HG03097 (cell line): ENCODE measurements at regions not wholly inside any gene's neighbourhood (a gene's known extent, or its start where the extent isn't known, plus 50 kb on each side); places are given as distances from the start of the nearest gene placed in this dataset.
"Not testable (repeated sequence)": the region's sequence is repeated elsewhere in the genome, so short reads cannot be mapped to it uniquely, and the experiment has no call there.

Experiments used
- ATAC-seq: cut with Tn5 transposase; IDR thresholded peaks from one replicate; pipeline ENCODE4 v1.9.1; 2021; ENCODE audit not compliant: unreplicated experiment, low FRiP score

DNA sequence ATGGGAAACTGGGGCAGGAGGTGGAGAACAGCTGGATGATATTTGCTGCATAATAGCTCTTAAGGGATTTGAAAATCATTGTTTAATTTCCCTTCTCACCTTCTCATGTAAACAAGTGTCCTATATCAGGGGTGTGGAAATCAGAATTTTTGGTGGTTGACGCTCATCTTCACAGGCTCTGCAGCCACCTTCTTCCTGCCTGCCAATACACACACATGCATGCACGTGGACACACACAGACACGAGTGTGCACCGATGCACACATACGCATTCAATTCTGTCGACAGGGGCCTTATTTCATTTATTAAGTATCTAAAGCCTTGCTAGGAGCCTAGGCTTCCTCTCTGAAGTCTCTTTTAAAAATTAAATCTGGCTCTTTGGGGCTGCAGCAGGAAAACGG lies 349.4 kb upstream of the NCAM1 start:
- ATAC-seq: no peak

DNA sequence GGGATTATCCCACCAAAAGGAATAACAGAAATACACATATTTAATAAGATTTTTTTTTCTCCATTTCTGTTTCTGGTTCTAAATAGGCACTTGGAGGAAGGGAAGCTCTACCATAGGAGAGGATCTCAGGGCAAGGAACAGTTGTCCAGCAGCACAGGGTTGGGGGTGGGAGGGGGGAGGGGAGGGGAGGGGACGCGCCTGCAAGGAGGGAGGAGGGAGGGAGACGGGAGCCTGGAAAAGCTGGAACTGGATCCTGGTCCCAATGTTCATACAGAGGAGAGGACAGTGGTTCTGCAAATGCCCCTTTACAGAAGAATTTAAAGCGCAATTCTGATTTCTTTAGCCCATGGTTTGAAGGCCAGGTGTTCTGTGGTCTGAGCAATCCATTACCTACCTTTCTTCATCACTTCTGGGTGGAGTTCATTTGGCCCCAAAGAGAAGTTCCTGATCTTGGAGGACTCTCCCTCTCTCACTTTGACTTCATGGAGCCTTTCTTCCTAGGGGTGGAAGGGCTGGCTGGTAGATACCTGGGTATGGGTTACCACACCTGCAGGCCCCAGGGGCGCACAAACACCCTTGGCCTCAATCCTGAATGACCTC lies 348.9 kb upstream of the NCAM1 start:
- ATAC-seq: no peak

DNA sequence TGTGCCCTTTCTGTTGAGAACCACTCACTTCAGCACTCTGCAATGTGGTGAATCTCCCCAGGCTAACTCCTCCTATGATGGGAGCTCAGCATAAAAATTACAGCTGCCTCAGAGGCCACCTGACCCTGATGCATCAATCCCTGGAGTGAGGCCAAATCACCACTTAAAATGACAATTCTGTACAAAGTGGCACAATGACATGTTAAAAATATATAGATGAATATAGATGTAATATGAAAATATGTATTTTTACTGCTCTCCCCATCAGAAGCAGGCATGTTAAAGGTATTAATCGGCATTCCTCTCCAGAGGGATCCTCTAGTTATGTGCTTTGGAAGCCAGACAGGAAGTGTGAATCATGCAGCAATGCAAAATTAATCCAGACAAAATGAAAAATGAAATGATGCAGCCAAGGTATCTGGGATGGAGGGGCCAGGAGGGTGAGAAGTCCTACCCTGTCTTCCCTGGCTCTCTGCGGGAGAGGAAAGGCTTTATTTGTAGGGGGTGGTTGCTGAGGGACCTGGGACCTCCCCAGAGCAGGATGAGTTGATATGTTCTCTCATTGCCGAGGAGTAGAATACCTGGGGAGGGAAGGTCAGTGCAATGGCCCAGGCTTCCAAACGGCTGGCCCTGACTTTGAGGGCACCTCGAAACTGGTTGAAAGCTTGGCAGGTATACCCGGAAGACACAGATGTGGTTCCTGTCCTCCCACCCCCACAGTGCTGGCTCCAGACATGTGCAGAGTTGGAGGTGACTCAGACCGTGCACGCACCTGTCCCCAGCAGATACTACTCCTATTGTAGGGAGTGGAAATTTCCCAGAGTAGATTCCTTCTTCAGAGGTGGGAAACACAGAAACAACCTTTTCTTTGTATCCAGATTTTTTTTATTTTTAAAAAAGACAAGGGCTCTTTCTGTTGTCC lies 347.9 kb upstream of the NCAM1 start:
- ATAC-seq: no peak

DNA sequence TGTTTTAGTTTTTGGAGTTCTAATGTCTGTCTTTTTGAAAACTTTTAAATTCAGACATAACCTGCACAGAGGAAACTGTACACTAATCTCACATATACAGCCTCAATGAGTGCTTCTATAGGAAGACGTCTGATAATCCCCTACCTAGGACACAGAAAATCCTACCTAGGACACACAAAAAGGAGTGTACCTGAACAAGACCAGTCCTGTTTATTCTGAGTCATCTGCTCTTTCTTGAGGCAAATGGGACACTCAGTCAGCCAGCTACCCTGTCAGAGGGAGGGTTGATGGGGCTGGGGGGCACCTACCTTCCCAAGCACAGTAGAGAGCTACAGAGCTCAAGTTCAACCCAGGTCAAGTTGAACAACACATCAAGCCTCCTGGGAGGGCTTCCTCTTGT lies 346.6 kb upstream of the NCAM1 start:
- ATAC-seq: no peak

DNA sequence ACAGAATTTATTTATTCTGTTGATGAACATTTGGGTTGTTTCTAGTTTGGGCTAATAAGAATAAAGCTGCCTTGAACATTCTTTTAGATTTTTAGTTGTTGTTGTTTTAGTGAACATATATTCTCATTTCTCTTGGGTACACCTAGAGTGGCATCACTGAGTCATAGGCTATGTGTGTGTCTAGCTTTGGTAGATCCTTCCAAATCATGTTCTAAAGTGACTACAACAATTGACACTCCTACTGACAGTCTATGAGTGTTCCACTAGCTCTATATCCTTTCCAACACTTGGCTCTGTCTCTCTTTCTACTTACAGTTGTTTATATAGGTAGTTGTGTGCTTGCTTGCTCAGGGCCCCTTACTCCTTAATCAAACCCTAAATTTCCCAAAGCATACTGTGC lies 346.0 kb upstream of the NCAM1 start:
- no peak for ATAC-seq

DNA sequence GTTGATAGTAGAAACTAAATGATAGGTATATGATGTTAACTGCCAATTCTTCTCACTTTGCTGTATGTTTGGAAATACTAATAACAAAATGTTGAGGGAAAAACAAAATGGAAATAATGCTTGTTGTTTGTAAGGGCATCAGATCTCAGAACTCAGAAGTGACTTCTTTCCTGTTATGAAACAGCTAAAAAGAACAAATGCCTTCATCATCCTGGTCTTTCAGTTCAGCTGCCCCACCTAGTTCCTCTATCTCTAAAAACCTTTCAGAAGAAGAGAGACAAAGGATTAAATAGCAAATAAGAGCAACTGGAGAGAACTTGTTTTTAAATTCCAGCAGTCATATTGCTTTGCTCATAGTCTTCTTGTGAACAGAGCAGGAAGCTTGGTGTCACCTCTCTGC lies 345.3 kb upstream of the NCAM1 start:
- no peak for ATAC-seq

DNA sequence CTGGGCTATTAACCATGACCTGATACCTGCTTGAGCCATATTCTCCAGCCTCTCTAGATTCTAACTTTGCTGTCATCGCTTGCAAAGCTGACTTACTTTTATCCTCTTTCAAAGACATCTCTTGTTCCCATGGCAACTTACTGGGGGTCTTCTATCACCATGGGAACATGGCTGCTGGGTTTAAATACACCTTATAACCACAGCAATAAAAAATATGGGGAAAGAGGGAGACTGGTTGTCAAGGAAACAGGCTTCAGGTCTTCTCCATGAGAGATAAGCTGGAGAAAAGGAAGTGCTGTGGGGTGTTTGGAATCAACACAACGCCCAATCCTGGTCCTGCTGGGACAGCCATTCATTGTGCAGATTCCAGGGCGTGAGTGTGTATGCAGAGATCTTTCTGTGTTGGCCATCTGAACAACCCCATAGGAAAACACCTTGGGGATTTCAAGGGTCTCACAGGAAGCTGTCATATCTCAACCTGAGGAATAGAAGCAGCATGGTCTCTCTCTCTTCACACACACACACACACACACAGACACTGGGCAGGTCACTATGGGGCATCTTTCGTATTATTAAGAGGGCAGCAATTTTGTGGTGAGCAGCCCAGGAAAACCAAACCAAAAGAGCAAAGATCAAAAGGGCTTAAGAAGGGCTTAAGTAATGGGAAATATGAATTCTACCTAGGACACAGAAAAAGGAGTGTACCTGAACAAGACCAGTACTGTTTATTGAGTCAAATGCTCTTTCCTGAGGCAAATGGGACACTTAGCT lies 344.7 kb upstream of the NCAM1 start:
- ATAC-seq: no peak

DNA sequence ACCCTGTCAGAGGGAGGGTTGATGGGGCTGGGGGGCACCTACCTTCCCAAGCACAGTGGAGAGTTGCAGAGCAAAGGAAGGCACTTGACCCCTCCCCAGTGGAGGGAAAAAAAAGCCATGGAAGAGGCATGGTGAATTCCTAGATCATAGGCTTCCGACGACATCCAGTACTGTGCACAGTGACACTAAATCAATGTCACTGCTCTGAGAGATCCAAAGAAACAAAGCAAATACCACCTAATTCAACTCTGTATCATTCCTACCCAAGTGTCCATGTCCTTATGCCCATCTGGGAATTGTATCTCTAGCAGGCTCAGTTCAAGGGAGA lies 344.2 kb upstream of the NCAM1 start:
- ATAC-seq: no peak

DNA sequence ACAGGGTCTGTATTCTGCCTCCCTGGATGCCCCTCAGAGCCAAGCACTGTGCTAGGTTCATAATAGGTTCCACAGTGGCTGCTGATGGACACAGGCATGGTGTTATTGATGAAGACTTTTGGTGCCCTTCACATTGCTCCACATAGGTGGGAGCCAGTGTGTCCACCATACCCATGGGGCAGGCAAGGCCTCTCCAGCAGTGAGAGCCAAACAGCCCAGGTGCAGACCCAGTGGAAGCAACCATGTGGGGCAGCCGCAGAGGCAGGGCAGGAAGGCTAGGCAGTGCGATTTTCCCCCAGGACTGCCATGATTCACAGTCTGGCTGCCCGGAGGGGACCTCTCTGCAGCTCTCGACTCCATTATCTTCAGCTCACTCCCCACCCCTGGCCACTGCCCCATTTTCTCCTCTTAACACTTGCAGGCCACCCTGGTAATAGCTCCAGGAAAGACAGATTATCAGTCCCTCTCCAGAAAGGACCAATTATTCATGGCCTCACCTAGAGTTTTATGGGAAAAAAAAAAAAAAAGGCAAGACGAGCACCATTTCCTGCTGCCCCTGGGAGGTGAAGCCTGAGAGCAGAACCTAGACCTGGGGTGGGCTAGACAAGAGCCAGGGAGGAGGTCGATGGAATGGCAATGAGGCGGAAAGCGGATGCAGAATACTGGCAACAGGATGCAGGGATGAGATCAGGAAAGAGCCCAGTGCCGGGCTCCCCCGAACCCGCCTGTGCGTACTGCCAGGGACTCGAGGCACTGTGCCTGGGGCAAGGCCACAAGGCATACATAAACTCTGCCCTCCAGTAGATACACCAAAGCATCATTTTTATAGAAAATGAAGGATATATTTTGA lies 343.0 kb upstream of the NCAM1 start:
- ATAC-seq: no peak

DNA sequence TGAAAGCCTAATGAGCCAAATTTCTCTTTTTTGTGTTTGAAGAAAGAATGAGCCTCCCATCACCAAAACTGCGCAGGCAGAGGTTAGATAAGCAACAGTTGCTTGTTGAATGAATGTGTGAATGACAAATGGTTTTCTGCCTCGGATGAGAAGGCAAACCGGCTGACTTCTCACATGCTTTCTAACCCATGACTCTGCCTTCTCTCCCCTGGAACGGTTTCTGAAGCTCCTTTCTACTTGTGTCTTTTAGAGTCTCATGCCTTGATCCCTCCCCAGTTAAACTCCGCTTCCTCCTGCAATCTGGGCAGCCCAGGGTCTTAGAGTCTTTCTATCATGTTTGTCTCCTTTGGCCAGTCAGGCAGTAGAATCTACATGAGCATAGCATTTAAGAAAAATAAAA lies 342.1 kb upstream of the NCAM1 start:
- no peak for ATAC-seq

DNA sequence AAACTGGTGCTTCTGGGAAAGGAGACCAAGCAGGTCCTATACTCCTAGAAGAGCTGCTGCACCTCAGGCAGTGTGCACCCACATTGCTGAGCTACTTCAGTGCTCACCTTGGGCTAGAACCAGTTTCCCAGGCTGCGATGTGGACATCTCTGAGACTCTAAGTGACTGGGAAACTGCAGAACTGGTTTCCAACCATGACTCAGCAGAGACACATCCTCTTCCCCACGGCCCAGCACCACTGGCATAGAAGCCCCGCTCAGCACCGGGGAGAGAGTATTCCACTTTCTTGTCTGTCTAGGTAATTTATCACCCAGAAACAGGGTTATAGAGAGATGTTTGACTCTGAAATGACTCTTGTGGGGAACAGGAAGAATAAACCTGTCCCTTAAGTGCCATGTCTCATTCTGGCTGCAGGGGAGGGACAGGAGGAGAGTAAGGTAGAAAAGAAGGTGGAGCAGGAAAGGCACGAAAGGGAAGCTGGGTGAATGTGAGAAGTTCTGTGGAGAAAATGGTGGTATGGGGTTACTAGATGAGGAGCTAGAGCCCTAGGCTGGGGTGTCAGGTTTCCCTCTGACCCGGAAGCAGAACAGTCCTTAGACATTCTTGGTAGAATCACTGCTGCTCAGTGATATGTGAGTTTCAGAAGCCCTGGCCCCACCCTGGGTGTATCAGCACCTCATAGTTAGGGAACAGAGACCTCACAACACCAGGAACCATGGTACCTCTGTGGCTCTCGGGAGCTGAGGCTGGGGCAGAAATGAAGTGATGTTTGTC lies 340.4 kb upstream of the NCAM1 start:
- no peak for ATAC-seq

DNA sequence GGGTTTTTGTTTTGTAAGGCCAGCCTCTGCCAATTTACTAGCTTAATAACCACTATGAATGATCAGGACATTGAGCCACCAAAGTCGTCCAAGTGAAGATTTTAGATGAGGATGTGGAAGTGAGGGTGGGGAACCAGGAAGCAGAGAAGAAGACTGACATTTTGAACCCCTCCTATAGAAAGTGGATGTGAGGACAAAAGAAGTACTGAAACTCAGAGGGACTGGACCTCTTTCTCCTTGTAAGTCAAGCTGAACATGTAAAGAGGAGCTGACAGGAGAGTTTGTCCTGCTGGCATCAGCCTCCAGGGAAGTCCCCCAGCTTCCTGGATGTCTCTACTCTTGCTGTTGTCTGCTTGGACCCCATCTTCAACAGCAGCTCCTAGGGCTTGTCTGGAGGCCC lies 338.2 kb upstream of the NCAM1 start:
- ATAC-seq: no peak

DNA sequence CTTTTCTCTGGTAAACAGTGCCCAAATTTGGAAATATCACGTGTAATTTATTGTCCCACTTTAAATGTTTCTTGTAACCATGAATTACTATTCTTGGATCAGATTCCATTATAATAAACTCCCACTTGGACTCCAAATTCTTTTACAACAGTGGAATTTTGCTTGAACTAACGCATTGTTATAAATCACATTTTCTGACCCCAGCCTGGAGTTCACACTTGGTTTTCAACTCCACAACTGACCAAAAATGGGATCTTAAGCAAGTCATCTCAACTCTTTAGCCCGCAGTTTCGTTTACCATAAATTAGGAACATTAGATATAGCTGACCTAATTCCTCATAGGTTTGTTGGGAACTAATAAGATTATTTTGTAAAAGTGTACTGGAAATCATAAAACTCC lies 336.8 kb upstream of the NCAM1 start:
- ATAC-seq: no peak

DNA sequence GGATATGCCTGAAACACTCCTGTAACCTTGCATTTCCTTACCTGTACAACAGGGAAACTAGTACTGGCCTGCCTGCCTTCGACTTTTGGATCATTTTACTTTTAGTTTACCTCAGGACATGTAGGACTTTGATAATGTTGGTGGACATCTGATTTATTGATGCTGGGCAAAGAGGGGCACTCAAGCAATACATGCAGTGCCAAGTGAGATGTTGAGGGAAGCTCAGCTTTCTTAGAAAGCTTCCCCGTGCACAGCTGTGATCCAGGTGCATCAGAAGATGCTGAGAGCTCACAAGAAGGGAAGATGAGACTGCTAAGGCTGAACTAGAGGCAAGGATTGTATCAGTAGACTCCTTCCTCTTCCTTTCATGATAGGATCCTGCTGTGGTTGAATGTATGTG lies 336.2 kb upstream of the NCAM1 start:
- ATAC-seq: not testable (repeated sequence)

DNA sequence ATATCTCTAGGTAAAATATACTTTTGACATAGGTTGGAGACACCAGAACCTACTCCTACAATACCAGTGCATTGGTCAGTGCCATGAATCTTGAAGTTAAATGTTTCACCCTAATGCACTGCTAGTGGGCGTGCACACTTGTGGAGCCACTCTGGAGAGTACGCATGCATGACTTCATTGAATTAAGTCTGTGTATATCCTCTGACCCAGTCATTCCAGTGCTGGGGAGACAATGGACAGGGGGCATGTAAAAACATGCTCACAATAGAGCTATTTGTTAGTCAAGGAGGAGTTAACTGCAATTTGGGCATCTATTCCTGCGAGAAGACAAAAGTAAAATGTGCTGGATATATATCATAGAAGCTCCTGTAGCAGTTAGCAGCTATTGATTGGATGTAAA lies 335.4 kb upstream of the NCAM1 start:
- ATAC-seq: no peak

DNA sequence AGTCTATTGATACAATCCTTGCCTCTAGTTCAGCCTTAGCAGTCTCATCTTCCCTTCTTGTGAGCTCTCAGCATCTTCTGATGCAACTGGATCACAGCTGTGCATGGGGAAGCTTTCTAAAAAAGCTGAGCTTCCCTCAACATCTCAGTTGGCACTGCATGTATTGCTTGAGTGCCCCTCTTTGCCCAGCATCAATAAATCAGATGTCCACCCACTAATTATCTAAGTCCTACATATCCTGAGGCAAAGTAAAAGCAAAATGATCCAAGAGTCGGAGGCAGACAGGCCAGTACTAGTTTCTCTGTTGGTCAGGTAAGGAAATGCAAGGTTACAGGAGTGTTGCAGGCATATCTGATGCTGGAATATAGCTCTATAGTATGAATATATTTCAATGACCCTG lies 334.5 kb upstream of the NCAM1 start:
- no peak for ATAC-seq

DNA sequence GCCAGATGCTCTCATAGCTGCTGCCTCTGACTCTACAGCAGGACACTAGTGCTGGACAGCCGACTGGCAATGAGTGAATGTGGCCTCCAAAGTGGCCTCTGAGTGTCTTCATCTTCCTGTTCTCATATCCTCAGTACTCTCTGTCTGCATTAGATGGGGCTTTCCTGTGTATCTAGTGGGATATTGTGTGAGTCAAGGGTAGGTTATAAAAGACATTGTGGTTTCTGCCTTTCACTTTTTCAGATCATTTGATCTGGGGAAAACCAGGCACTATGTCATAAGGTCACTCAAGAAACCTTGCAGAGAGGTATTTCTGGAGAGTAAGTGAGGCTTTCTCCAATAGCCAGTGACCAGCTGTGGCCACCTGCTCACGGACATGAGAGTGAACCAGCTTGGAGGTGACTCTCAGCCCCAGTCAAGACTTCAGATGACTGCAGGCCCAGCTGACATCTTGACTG lies 333.6 kb upstream of the NCAM1 start:
- peak; percentile 68 for ATAC-seq

DNA sequence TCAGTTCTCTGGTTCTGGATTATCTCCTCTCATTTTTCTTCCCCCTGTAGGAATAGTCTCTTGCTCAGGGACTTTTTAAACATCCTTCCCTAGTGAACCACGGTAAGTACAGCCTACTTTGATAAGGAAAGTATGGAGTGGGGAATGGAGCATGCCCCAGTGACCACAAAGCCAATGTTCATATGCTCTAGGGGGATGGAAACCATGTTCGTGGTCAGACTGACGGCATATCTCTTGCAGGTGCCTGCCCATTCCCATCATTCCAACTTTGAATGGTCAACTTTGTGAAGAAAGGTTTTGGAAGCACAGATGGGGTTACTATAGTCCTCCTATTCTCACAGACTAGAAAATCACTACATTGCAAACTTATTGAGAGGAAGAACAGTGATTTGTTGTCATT lies 332.5 kb upstream of the NCAM1 start:
- ATAC-seq: no peak

DNA sequence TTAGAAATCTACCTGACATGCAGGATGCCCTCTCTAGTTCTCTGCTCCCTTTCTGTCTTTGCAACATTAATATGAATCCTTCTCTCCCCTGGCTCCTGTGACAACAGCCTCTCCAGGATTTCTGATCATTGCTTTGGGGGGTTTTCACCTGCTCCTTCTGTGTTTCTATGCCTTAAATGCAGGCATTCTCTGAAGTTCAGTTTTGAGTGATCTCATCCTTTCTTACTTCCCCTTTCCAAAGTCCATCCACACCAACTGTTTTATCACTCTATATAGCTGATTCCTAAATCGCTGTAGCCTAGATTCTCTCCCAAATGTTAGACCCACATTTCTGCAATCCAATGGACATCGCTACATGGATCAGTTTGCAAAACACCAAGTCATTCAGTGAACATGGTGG lies 330.7 kb upstream of the NCAM1 start:
- ATAC-seq: no peak

DNA sequence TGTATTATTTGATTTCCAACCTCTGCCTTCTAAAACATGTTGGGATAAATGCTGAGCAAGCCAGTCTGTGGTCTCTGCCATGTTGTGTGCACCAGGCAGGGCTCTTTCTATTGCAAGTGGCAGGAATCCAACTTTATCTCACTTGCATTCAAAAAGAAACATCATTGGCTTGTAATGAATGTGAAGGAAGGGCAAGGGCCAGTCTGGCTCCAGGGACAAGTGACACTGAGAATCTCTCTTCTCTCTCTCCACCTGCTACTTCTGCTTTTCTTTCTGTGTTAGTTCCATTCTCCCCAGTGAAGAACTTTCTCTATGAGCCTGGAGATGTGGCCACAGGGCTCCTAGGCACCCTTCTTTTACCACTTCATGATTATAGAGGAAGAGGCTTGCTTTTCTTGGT lies 329.9 kb upstream of the NCAM1 start:
- no peak for ATAC-seq
